Gastroesophageal sphincter (tissue), 4 donors: ENCODE measurements at regions not wholly inside any gene's neighbourhood (a gene's known extent, or its start where the extent isn't known, plus 50 kb on each side); places are given as distances from the start of the nearest gene placed in this dataset.

ENCODE experiments used
- ATAC-seq: fragments of 150-250 bp; one replicate; pipeline ENCODE4 v1.9.1; 2016; ENCODE audit warnings: mild to moderate bottlenecking, moderate library complexity
- H3K27ac ChIP-seq, 4 donors: fragments of 200-600 bp; sonication (generic) in 3 of 4; 1 replicate in 3 of 4; 2 replicates in 1 of 4; pipeline ENCODE4 v1.5.1; 2016 to 2019
- H3K27me3 ChIP-seq: fragments of 200-600 bp; sonication (generic); one replicate; pipeline ENCODE4 v1.5.1; 2019
- H3K36me3 ChIP-seq, 2 donors: fragments of 200-600 bp; sonication (generic); one replicate each; pipeline ENCODE4 v1.5.1; 2019; ENCODE audit warnings: control low read depth in 1 of 2
- H3K4me1 ChIP-seq, 3 donors: fragments of 200-600 bp; sonication (generic); 1 replicate in 2 of 3; 2 replicates in 1 of 3; pipeline ENCODE4 v1.5.1; 2016 to 2019; ENCODE audit warnings: control low read depth in 2 of 3
- H3K4me3 ChIP-seq, 2 donors: fragments of 200-600 bp; sonication (generic); one replicate each; pipeline ENCODE4 v1.5.1; 2019; ENCODE audit warnings: mild to moderate bottlenecking in 1 of 2, moderate library complexity in 1 of 2
- H3K9me3 ChIP-seq, 3 donors: fragments of 200-600 bp; sonication (generic); one replicate each; pipeline ENCODE4 v1.5.1; 2017 to 2019; ENCODE audit warnings: control low read depth in 2 of 3
- CTCF ChIP-seq, 4 experiments: fragments of 200-600 bp in 2 of 4; fragments of 450-650 bp in 2 of 4; sonication (generic) in 1 of 4; IDR thresholded peaks; one replicate each; pipeline ENCODE4 v1.5.1; 2017 to 2019; ENCODE audit warnings: antibody characterized with exemption in 4 of 4, mild to moderate bottlenecking in 2 of 4, moderate library complexity in 2 of 4
- EP300 ChIP-seq: sonication (generic); formaldehyde crosslinking; IDR thresholded peaks from one replicate; pipeline ENCODE4 v1.6.1; 2017; ENCODE audit warnings: antibody characterized with exemption, mild to moderate bottlenecking
- POLR2A ChIP-seq, 2 donors: fragments of 450-650 bp; IDR thresholded peaks; one replicate each; pipeline ENCODE4 v1.6.1; 2017; ENCODE audit warnings: antibody characterized with exemption in 2 of 2, mild to moderate bottlenecking in 2 of 2, moderate library complexity in 1 of 2
- POLR2AphosphoS5 ChIP-seq: sonication (generic); formaldehyde crosslinking; IDR thresholded peaks from one replicate; pipeline ENCODE4 v1.6.1; 2017; ENCODE audit warnings: antibody characterized with exemption
- WGBS, 2 donors: methylation state at CpG; one replicate each; pipeline ENCODE4 v1.1.5; 2018; ENCODE audit warnings: low coverage in 1 of 2; 5-methylcytosine and 5-hydroxymethylcytosine counted together

- Histone ChIP-seq H3K36me3 (no peaks in the 10 kb centered on the region), H3K27me3 (peaks cover 72% of the 10 kb centered on the region), H3K4me1 (no peaks in the 10 kb centered on the region), H3K4me3 (no peak overlapping the region), H3K9me3 (no peaks in the 10 kb centered on the region), H3K27ac (no peak overlapping the region)
- WGBS, 2 donors, result 21% methylated on average over 5 of the region's 6 CpGs; no CpG with 5 or more reads in 1 of the 2 donors
- no peak for TF ChIP-seq CTCF (IDR thresholded peaks at IDR 0.05)
- no peak for TF ChIP-seq EP300
- TF ChIP-seq POLR2A (IDR thresholded peaks at IDR 0.05), result no peak
- no peak for TF ChIP-seq POLR2AphosphoS5
- ATAC-seq, result no peak
Measured at GRCh38 chr17:36777118-36777517, 160.2 kb upstream of the LHX1 start.

- Histone ChIP-seq H3K4me3 (no peak overlapping the region), H3K4me1 (no peaks in the 10 kb centered on the region), H3K36me3 (no peaks in the 10 kb centered on the region), H3K27ac (no peak overlapping the region), H3K27me3 (peaks cover 80% of the 10 kb centered on the region), H3K9me3 (no peaks in the 10 kb centered on the region)
- WGBS, 2 donors, result no CpG with 5 or more reads among the region's 8 CpGs
- ATAC-seq, result no peak
- no peak for TF ChIP-seq POLR2AphosphoS5
- TF ChIP-seq POLR2A (IDR thresholded peaks at IDR 0.05), result no peak
- no peak for TF ChIP-seq CTCF (IDR thresholded peaks at IDR 0.05)
- TF ChIP-seq EP300, result no peak
Measured at GRCh38 chr17:36778448-36778847, 158.8 kb upstream of the LHX1 start.

GRCh38 chr17:36779550-36779949, 157.7 kb upstream of the LHX1 start:
- no peak for TF ChIP-seq CTCF (IDR thresholded peaks at IDR 0.05)
- TF ChIP-seq POLR2A (IDR thresholded peaks at IDR 0.05), result no peak
- TF ChIP-seq POLR2AphosphoS5, result no peak
- no peak for TF ChIP-seq EP300
- Histone ChIP-seq H3K9me3 (no peaks in the 10 kb centered on the region), H3K4me3 (no peak overlapping the region), H3K27me3 (peaks cover 82% of the 10 kb centered on the region), H3K27ac (no peak overlapping the region), H3K36me3 (no peaks in the 10 kb centered on the region), H3K4me1 (no peaks in the 10 kb centered on the region)
- ATAC-seq, result no peak
- 71% methylated on average over 1 of the region's 2 CpGs; no CpG with 5 or more reads in 1 of the 2 donors for WGBS, 2 donors

GRCh38 chr17:36784633-36785032, 152.6 kb upstream of the LHX1 start:
- Histone ChIP-seq H3K4me1 (no peaks in the 10 kb centered on the region), H3K9me3 (no peaks in the 10 kb centered on the region), H3K4me3 (no peak overlapping the region), H3K27ac (no peak overlapping the region), H3K27me3 (peaks cover 63% of the 10 kb centered on the region), H3K36me3 (no peaks in the 10 kb centered on the region)
- TF ChIP-seq POLR2AphosphoS5, result no peak
- no peak for TF ChIP-seq CTCF (IDR thresholded peaks at IDR 0.05)
- no peak for TF ChIP-seq POLR2A (IDR thresholded peaks at IDR 0.05)
- no peak for TF ChIP-seq EP300
- 50% methylated on average over 1 of the region's 1 CpG; no CpG with 5 or more reads in 1 of the 2 donors for WGBS, 2 donors
- ATAC-seq, result no peak

GRCh38 chr17:36786867-36787266, 150.4 kb upstream of the LHX1 start:
- no peak overlapping the region for H3K27ac ChIP-seq
- 63 to 67% methylated on average over 2 of the region's 2 CpGs for WGBS, 2 donors
- peaks cover 0 to 6% (median 0%) of the 10 kb centered on the region in 3 donors for H3K9me3 ChIP-seq
- peaks cover 63% of the 10 kb centered on the region for H3K27me3 ChIP-seq
- no peak overlapping the region for H3K4me3 ChIP-seq
- no peak for ATAC-seq
- no peaks in the 10 kb centered on the region for H3K4me1 ChIP-seq
- H3K36me3 ChIP-seq, result no peaks in the 10 kb centered on the region
- TF ChIP-seq POLR2AphosphoS5, result no peak
- no peak for TF ChIP-seq EP300
- no peak for TF ChIP-seq CTCF (IDR thresholded peaks at IDR 0.05)
- TF ChIP-seq POLR2A (IDR thresholded peaks at IDR 0.05), result no peak
